OCI-LY1 (cell line): ENCODE measurements at regions not wholly inside any gene's neighbourhood (a gene's known extent, or its start where the extent isn't known, plus 50 kb on each side); places are given as distances from the start of the nearest gene placed in this dataset.

Source experiments
- H2AFZ ChIP-seq: fragments of 200-600 bp; sonication (generic), shearing (Covaris generic); 2 replicates; pipeline ENCODE4 v1.6.0; 2014; ENCODE audit warnings: antibody characterized with exemption, mild to moderate bottlenecking, low read length
- H3F3A ChIP-seq: fragments of 200-600 bp; sonication (generic), shearing (Covaris generic); 2 replicates; pipeline ENCODE4 v1.6.0; 2014; ENCODE audit warnings: mild to moderate bottlenecking, antibody characterized with exemption, low read length, moderate library complexity; ENCODE audit not compliant: insufficient read depth
- H3K27ac ChIP-seq: fragments of 200-600 bp; sonication (generic); 2 replicates; pipeline ENCODE4 v1.5.1; 2014; ENCODE audit warnings: low read length, mixed run types, mild to moderate bottlenecking, low read depth; ENCODE audit not compliant: poor library complexity, severe bottlenecking
- H3K27me3 ChIP-seq: fragments of 200-600 bp; sonication (generic); 2 replicates; pipeline ENCODE4 v1.6.0; 2014; ENCODE audit warnings: antibody characterized with exemption, mild to moderate bottlenecking, low read length, moderate library complexity; ENCODE audit not compliant: insufficient read depth
- H3K36me3 ChIP-seq: fragments of 200-600 bp; sonication (generic); 2 replicates; pipeline ENCODE4 v1.6.1; 2014; ENCODE audit warnings: mild to moderate bottlenecking, antibody characterized with exemption, low read length, moderate library complexity, mixed read lengths; ENCODE audit not compliant: insufficient read depth
- H3K4me1 ChIP-seq: fragments of 200-600 bp; sonication (generic); 2 replicates; pipeline ENCODE4 v1.5.1; 2014; ENCODE audit warnings: mild to moderate bottlenecking, low read length, moderate library complexity; ENCODE audit not compliant: insufficient read depth, severe bottlenecking
- H3K4me2 ChIP-seq: fragments of 200-600 bp; sonication (generic), shearing (Covaris generic); 2 replicates; pipeline ENCODE4 v1.6.1; 2014; ENCODE audit warnings: low read length
- H3K4me3 ChIP-seq: fragments of 200-600 bp; sonication (generic); 2 replicates; pipeline ENCODE4 v1.5.1; 2014; ENCODE audit warnings: low read length, low read depth, mild to moderate bottlenecking, mixed read lengths; ENCODE audit not compliant: poor library complexity, severe bottlenecking
- H3K79me2 ChIP-seq: fragments of 200-600 bp; shearing (Covaris generic); 2 replicates; pipeline ENCODE4 v1.6.1; 2016; ENCODE audit warnings: mixed run types, low read length, mixed read lengths; ENCODE audit not compliant: insufficient read depth
- H3K9ac ChIP-seq: fragments of 200-600 bp; sonication (generic), shearing (Covaris generic); 2 replicates; pipeline ENCODE4 v1.6.1; 2014; ENCODE audit warnings: mild to moderate bottlenecking, low read length, mixed read lengths
- H3K9me2 ChIP-seq: fragments of 200-600 bp; sonication (generic), shearing (Covaris generic); 2 replicates; pipeline ENCODE4 v1.6.1; 2014; ENCODE audit warnings: low read depth, mild to moderate bottlenecking, low read length, mixed read lengths
- H3K9me3 ChIP-seq: fragments of 200-600 bp; shearing (Covaris generic); 2 replicates; pipeline ENCODE4 v1.6.1; 2014; ENCODE audit warnings: low read length, mixed read lengths
- H4K20me1 ChIP-seq: fragments of 200-600 bp; sonication (generic), shearing (Covaris generic); 2 replicates; pipeline ENCODE4 v1.6.0; 2016; ENCODE audit warnings: mild to moderate bottlenecking, low read length; ENCODE audit not compliant: insufficient read depth
- EZH2 ChIP-seq: fragments of 200-600 bp; sonication (generic), shearing (Covaris generic); IDR thresholded peaks from 2 replicates; pipeline ENCODE4 v1.8.0; 2017; ENCODE audit warnings: borderline replicate concordance, mixed run types, mild to moderate bottlenecking, antibody characterized with exemption, low read length, moderate library complexity, mixed read lengths
- TF ChIP-seq, protein P1 (sequence below): fragments of 200-600 bp; sonication (generic), shearing (Covaris generic); IDR thresholded peaks from 2 replicates; pipeline ENCODE4 v1.5.1; 2017; ENCODE audit warnings: mild to moderate bottlenecking, antibody characterized with exemption, low read length, moderate library complexity, mixed read lengths

DNA sequence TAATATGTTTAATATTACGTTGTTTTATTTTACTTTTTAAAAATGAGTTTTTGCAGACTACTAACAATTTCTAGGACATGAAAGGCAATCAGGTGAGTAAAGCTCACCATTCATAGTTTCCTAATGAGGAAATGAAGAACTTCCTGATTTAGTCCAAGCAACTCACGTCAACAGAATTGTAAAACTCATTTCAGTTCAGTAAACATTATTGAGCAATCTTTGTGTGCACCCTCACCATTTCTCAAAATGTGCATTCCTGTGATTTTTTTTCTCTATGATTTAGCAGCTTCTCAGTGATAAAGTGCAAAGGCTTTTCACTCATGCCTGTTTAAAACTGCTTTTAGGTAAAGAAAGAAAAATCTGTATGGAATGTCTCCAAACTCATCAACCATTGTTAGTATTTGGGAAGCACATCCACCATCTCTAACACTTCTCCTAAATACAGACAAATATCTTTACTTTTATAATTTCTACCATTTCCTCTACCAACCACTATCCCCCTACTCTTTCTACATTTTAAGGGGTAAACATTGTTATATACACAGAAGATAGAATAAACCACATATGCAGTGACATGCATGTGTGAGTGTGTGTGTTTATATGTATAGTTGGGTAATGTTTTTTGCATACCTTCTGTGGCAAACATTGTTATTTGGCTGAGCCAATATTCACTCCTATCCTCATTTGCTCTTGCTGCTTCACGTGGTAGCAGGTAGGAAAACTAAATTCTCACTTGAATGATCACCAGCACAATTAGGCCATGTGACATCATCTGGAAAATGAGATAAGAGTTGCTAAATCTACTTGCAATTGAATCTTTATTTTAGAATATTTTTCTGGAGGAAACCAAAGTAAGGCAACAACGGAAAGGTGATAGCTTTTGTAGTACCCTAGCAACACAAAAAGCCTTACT is 54.7 kb upstream of the PRDM8 start:
- Histone ChIP-seq H3K4me2 (no peak overlapping the region), H3K36me3 (no peaks in the 10 kb centered on the region), H3K27me3 (no peaks in the 10 kb centered on the region), H2AFZ (no peak overlapping the region), H3F3A (no peaks in the 10 kb centered on the region; the same call in 1 of the 2 replicates), H3K9me2 (no peaks in the 10 kb centered on the region), H3K27ac (no peak overlapping the region), H3K79me2 (no peaks in the 10 kb centered on the region), H3K4me3 (no peak overlapping the region), H3K4me1 (no peaks in the 10 kb centered on the region), H3K9me3 (no peaks in the 10 kb centered on the region), H3K9ac (no peak overlapping the region), H4K20me1 (no peaks in the 10 kb centered on the region)
- TF ChIP-seq, protein P1, sequence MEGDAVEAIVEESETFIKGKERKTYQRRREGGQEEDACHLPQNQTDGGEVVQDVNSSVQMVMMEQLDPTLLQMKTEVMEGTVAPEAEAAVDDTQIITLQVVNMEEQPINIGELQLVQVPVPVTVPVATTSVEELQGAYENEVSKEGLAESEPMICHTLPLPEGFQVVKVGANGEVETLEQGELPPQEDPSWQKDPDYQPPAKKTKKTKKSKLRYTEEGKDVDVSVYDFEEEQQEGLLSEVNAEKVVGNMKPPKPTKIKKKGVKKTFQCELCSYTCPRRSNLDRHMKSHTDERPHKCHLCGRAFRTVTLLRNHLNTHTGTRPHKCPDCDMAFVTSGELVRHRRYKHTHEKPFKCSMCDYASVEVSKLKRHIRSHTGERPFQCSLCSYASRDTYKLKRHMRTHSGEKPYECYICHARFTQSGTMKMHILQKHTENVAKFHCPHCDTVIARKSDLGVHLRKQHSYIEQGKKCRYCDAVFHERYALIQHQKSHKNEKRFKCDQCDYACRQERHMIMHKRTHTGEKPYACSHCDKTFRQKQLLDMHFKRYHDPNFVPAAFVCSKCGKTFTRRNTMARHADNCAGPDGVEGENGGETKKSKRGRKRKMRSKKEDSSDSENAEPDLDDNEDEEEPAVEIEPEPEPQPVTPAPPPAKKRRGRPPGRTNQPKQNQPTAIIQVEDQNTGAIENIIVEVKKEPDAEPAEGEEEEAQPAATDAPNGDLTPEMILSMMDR, result no peak
- TF ChIP-seq EZH2, result no peak

DNA sequence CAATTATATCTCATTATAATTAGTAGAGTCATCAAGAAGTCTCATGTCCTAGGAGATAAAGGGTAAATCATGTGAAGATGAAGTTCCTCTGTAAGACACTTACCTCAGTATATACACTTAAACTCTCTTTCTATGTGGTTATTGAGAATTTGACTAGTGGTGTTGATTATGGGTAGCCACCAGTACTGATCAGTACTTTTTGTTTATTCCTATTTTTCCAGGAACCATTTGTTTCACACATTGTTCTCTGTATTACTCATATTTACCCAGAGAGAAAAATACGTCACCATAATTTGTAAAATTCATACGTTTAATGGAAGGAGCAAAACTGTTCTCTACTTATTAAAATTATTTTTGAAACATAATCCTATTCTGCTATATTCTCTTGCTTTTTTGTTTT is 55.8 kb upstream of the PRDM8 start:
- Histone ChIP-seq H3K27ac (no peak overlapping the region), H3K9ac (no peak overlapping the region), H3K4me2 (no peak overlapping the region), H3F3A (no peaks in the 10 kb centered on the region; the same call in 1 of the 2 replicates), H3K36me3 (no peaks in the 10 kb centered on the region), H3K27me3 (no peaks in the 10 kb centered on the region), H3K9me2 (no peaks in the 10 kb centered on the region), H3K4me1 (no peaks in the 10 kb centered on the region), H3K9me3 (no peaks in the 10 kb centered on the region), H3K4me3 (no peak overlapping the region), H3K79me2 (no peaks in the 10 kb centered on the region), H2AFZ (no peak overlapping the region), H4K20me1 (no peaks in the 10 kb centered on the region)
- TF ChIP-seq EZH2, result no peak
- TF ChIP-seq, protein P1, result no peak

DNA sequence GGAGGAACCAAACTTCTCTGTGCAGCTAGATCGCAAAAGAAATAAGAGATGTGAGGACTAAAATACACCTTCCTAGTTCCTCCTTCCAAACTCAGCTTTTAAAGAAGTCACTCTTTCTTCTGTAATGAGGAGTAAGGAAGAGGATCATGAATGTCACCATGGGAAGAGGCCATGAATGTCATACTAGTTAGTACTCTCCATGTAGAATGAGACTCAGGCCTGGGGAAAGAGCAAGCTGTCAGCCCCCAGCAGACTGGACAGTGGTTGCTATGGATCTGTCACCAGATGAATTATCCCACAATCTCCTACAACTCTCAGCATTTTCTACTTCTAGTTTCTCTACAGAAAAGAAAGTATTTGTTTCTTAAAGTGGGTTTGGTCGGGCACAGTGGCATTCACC is 57.1 kb upstream of the PRDM8 start:
- Histone ChIP-seq H3K27me3 (no peaks in the 10 kb centered on the region), H3K27ac (no peak overlapping the region), H4K20me1 (no peaks in the 10 kb centered on the region), H3K4me3 (no peak overlapping the region), H3K9me2 (no peaks in the 10 kb centered on the region), H3K4me2 (no peak overlapping the region), H3K4me1 (no peaks in the 10 kb centered on the region), H3F3A (no peaks in the 10 kb centered on the region; the same call in 1 of the 2 replicates), H3K9ac (no peak overlapping the region), H3K36me3 (no peaks in the 10 kb centered on the region), H2AFZ (no peak overlapping the region), H3K79me2 (no peaks in the 10 kb centered on the region), H3K9me3 (no peaks in the 10 kb centered on the region)
- TF ChIP-seq, protein P1, result no peak
- TF ChIP-seq EZH2, result no peak
